Brain microvascular endothelial cell (primary cell): ENCODE measurements at regions not wholly inside any gene's neighbourhood (a gene's known extent, or its start where the extent isn't known, plus 50 kb on each side); places are given as distances from the start of the nearest gene placed in this dataset.
"Not testable (repeated sequence)": the region's sequence is repeated elsewhere in the genome, so short reads cannot be mapped to it uniquely, and the experiment has no call there.

Experiments used
- DNase-seq: peaks from one replicate; pipeline ENCODE4 v3.0.0-alpha.2; 2020
- H3K27ac ChIP-seq: fragments of 250-450 bp; sonication (Bioruptor Pico); 2 replicates; pipeline ENCODE4 v1.5.1; 2020; ENCODE audit warnings: mild to moderate bottlenecking, moderate library complexity
- H3K27me3 ChIP-seq: fragments of 250-450 bp; sonication (Bioruptor Pico); replicated peaks from 2 replicates; pipeline ENCODE4 v1.5.1; 2020; ENCODE audit warnings: mild to moderate bottlenecking
- H3K36me3 ChIP-seq: fragments of 250-450 bp; sonication (Bioruptor Pico); replicated peaks from 2 replicates; pipeline ENCODE4 v1.5.1; 2020; ENCODE audit warnings: mild to moderate bottlenecking
- H3K4me3 ChIP-seq: 2 replicates; pipeline ENCODE4 v1.5.1; 2011; ENCODE audit warnings: low read depth, mild to moderate bottlenecking, control low read depth, low read length, moderate library complexity
- CTCF ChIP-seq: IDR thresholded peaks from 2 replicates; pipeline ENCODE4 v1.5.1; 2011; ENCODE audit warnings: low read depth, mild to moderate bottlenecking, moderate library complexity, low read length, control low read depth, inconsistent platforms; ENCODE audit errors: missing control alignments
- in situ Hi-C: cut with HindIII; loops from 2 replicates; pipeline ENCODE4 v1.10.0; 2017; ENCODE audit warnings: low sequenced_read_pairs, low pct_ligation_motif_present

GRCh38 chr10:109247814-109248213, 675.5 kb downstream of the XPNPEP1 start:
- Histone ChIP-seq H3K4me3 (no peak overlapping the region), H3K27ac (no peak overlapping the region), H3K27me3 (no peaks in the 10 kb centered on the region), H3K36me3 (no peaks in the 10 kb centered on the region)
- in situ Hi-C loops = no loop called here
- DNase-seq = no peak
- no peak for TF ChIP-seq CTCF

- no peak for TF ChIP-seq CTCF
- DNase-seq = no peak
- Histone ChIP-seq H3K27ac (no peak overlapping the region), H3K4me3 (no peak overlapping the region), H3K36me3 (no peaks in the 10 kb centered on the region), H3K27me3 (no peaks in the 10 kb centered on the region)
- in situ Hi-C loops = no loop called here
Observed at GRCh38 chr10:109245821-109246220, 677.5 kb downstream of the XPNPEP1 start.

GRCh38 chr10:109239371-109239770, 683.9 kb downstream of the XPNPEP1 start:
- in situ Hi-C loops = no loop called here
- TF ChIP-seq CTCF = no peak
- H3K27me3 ChIP-seq = no peaks in the 10 kb centered on the region
- no peak overlapping the region for H3K4me3 ChIP-seq
- no peak for DNase-seq
- no peak overlapping the region for H3K27ac ChIP-seq
- no peaks in the 10 kb centered on the region for H3K36me3 ChIP-seq

GRCh38 chr10:109237682-109238081, 685.6 kb downstream of the XPNPEP1 start:
- Histone ChIP-seq H3K27me3 (no peaks in the 10 kb centered on the region), H3K36me3 (no peaks in the 10 kb centered on the region), H3K4me3 (no peak overlapping the region), H3K27ac (no peak overlapping the region)
- no peak for DNase-seq
- in situ Hi-C loops = no loop called here
- TF ChIP-seq CTCF = no peak

GRCh38 chr10:109237050-109237449, 686.3 kb downstream of the XPNPEP1 start:
- no peak for DNase-seq
- H3K4me3 ChIP-seq = no peak overlapping the region
- H3K36me3 ChIP-seq = no peaks in the 10 kb centered on the region
- TF ChIP-seq CTCF = no peak
- no peak overlapping the region for H3K27ac ChIP-seq
- in situ Hi-C loops = no loop called here
- no peaks in the 10 kb centered on the region for H3K27me3 ChIP-seq

GRCh38 chr10:109223533-109223932, 699.8 kb downstream of the XPNPEP1 start:
- H3K27ac ChIP-seq, DNase-seq, H3K36me3 ChIP-seq, H3K4me3 ChIP-seq, in situ Hi-C loops, H3K27me3 ChIP-seq: not testable (repeated sequence)
